Panc1 (cell line): ENCODE measurements at regions not wholly inside any gene's neighbourhood (a gene's known extent, or its start where the extent isn't known, plus 50 kb on each side); places are given as distances from the start of the nearest gene placed in this dataset.

Experiments
- CTCF ChIP-seq: fragments of 450-650 bp; IDR thresholded peaks from 2 replicates; pipeline ENCODE4 v1.5.1; 2017; ENCODE audit warnings: mild to moderate bottlenecking
- TCF7L2 ChIP-seq: IDR thresholded peaks from 2 replicates; pipeline ENCODE4 v1.6.1; 2011; ENCODE audit warnings: mild to moderate bottlenecking, low read depth, low read length, inconsistent platforms

- TF ChIP-seq CTCF: peak; percentile 54
- no peak for TF ChIP-seq TCF7L2
These were observed 50.8 kb upstream of the SLC36A4 start for GRCh38 chr11:93248602-93249001.
